ENCODE measurements at regions not wholly inside any gene's neighbourhood (a gene's known extent, or its start where the extent isn't known, plus 50 kb on each side); places are given as distances from the start of the nearest gene placed in this dataset.

DNA sequence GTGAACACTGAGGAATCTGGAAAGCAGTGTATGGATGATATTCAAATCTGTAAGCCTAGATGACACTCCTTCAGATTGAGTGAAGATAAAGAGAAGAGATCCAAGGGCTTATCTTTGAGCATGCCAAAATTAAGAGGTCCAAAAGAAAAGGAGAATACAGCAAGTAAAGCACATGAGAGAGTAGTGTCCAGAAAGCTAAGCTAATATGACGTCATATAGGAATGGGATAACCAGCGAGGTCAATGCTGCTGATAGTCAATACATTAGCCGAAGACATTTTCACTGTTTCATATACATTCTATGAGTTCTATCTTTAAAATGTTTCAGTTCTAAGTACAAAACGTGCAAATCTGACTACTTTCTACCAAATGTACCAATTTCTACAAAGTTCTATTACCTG is 975.8 kb downstream of the TLE4 start:
- DNase-seq (ENCODE audit: missing footprints) (no peak), ATAC-seq (no peak)
- intact Hi-C loops (cut with DNase I): no loop called here

DNA sequence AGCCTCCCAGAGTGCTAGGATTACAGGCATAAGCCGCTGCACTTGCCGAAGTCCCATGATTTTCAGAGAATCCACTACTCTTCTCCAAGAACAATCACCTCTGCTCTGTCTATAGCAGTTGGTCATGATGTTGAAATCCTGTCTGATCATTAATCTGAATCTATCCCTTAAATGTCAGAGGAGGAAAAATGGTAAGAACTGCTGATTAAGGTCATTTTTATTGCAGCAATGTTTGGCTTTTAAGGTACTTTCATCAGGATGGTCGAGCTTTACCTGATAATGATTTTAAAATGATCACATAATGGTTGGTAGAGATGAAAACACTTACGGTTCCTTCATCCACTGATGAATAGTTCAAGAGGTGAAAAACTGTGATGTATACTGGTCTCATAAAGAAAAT is 968.6 kb downstream of the TLE4 start:
- intact Hi-C loops (cut with DNase I): no loop called here
- DNase-seq (ENCODE audit: missing footprints) (no peak), ATAC-seq (no peak)

DNA sequence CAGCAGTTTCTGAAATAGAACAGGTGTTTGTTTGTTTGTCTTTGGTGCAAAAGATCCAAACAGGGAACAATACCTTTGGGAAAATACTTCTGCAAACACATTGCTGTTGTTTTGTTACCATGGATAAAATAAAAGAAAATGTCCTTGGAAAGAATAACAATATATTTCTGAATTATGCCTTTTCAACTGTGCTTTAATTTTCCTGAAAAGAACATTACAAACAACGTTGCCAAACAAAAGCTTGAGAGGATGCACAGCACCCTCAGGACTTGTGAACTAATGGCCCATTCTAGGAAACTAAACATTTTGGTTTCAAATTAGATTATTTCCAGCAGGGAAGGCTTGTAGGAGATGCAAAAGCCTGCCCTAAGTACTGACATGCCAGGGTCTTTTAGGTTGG is 967.2 kb downstream of the TLE4 start:
- DNase-seq (ENCODE audit: missing footprints) (no peak), ATAC-seq (no peak)
- intact Hi-C loops (cut with DNase I): no loop called here

DNA sequence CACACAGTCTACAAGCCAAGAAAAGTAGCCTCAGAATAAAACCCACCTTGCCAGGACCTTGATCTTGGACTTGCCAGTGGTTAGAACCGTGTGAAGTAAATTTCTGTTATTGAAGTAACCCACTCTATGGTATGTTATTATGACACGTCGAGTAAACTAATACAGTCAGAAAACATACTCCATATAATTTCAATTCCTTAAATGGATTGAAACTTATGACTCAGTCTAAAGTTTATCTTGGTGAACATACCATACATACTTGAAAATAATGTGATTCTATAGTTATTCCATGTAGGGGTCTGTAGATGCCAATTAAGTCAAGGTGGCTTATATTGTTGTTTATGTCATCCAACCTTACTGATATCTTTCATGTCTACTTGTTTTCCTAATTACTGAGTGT is 950.7 kb downstream of the TLE4 start:
- no peak for DNase-seq (ENCODE audit: missing footprints)
- intact Hi-C loops (cut with DNase I): no loop called here
- ATAC-seq: no peak

DNA sequence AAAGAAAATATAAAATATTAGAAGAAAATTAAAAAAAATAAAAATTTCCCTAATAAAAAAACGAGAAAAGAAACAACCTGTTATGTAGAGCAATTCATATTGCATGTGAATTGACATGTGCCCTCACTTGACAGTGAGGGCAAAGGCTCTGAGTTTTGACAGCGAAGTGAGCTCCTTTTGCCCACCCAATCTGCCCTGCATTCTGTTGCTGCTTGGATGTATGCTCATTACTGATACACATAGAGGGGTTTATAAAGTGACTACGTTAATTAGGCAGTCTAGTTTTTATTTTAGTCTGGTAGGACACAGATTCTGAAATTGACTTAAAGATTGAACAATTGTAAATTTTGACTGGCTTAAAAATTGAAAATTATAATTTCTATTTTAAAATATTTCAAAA is 949.4 kb downstream of the TLE4 start:
- DNase-seq (ENCODE audit: missing footprints) (no peak), ATAC-seq (no peak)
- intact Hi-C loops (cut with DNase I): no loop called here

DNA sequence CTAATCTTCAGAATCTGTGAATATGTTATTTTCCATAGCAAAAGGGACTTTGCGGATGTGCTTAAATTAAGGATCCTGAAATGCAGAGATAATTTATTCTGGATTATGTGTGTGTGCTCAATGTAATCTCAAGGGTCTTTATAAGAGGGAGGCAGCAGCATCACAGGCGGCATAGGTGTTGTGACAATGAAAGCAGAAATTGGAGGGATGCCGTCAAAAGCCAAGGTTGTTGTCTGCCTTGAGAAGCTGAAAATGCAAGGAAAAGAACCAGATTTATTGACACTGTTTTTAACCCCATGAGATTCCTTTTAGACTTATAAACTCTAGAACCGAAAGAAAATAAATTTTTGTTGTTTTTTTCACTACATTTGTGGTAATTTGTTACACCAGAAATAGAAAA is 948.5 kb downstream of the TLE4 start:
- ATAC-seq: no peak
- no peak for DNase-seq (ENCODE audit: missing footprints)
- intact Hi-C loops (cut with DNase I): no loop called here

DNA sequence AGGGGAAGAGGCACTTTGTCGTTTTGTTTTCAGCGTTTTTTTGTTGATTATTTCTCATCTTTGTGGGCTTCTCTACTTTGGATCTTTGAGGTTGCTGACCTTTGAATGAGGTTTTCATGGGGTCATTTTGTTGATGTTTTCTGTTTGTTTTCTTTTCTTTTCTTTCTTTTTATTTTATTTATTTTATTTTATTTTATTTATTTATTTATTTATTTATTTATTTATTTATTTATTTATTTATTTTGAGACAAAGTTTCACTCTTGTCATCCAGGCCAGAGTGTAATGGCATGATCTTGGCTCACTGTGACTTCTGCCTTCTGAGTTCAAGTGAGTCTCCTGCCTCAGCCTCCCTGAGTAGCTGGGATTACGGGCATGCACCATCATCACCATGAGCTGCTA is 946.7 kb downstream of the TLE4 start:
- intact Hi-C loops (cut with DNase I): no loop called here
- DNase-seq (ENCODE audit: missing footprints): no peak

DNA sequence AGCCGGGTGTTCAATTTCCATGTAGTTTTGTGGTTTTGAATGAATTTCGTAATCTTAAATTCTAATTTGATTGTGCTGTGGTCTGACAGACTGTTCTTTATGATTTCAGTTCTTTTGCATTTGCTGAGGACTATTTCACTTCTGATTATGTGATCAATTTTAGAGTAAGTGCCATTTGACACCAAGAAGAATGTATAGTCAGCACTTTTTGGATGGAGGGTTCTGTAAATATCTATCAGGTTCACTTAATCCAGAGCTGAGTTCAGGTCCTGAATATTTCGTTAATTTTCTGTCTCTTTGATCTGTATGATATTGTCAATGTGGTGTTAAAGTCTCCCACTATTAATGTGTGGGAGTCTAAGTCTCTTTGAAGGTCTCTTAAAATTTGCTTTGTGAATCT is 944.9 kb downstream of the TLE4 start:
- DNase-seq (ENCODE audit: missing footprints) (no peak), ATAC-seq (no peak)
- intact Hi-C loops (cut with DNase I): no loop called here

More for the DNA sequence above, 946.7 kb downstream of the TLE4 start:
- ATAC-seq: no peak

DNA sequence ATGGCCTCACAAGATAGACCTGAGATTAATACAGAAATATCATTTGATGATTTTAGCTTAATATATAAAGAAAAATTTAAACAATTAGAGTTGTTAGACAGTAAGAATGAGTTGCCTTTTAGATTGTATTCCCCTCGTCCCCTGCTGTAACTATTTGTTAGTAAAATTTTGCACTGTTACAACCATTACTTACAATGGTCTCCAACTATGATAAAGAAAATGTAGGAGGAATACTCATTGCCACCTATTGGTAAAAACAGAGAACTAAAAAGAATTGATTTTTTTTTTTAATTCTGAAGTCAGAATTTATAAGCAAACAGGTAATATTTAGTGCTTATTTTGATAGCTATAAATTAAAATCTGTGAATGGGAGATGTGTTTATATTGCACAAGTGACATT is 937.6 kb downstream of the TLE4 start:
- DNase-seq (ENCODE audit: missing footprints): no peak
- intact Hi-C loops (cut with DNase I): no loop called here
- no peak for ATAC-seq

DNA sequence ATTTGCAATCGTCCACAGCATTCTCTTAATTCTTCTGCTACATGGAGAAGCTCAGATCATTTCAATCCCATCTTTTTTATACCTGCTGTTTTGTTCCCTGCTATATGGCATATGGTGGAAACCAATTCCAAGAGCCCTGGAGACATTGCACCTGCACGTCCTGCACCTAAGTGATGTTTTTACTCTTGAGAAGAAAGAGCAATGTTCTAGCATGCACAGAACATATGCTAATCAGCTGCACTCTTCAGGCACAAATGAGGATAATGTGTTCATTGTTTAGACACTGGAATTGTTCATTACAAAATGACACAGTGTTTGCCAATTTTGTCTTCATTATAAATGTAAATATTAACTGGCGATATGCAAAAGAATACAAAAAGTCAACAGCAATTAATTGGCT is 935.8 kb downstream of the TLE4 start:
- intact Hi-C loops (cut with DNase I): no loop called here

DNA sequence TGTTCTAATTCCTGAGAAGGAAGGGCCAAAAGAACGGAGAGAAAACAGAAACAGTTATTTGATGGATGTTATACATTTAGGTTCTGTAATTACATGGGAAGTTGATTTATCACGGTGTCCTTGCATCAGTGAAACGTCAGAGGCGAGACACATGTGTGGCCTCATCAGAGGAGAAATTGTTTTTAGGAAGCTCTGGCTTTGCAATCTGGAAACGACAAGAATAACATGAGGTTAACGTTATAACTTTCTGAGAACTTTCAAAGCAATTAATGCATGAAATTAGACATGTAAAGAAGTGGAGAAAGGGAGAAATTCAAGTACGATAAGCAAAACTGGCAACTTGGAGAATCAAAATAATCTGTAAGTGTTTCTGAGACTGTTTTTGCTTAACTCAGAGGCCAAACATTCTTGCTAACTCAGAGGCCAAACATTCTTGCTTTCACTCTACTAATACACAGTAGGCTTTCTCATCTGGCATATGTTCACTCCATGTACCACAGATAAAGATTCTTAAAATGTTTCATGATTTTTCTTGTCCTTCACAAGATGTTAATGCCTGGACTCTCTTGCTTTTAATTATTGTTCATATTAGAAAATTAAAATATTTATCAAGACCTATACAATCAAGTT is 933.0 kb downstream of the TLE4 start:
- peak; percentile 64 for ATAC-seq
- DNase-seq (ENCODE audit: missing footprints): no peak
- intact Hi-C loops (cut with DNase I): no loop called here

More for the DNA sequence above, 935.8 kb downstream of the TLE4 start:
- DNase-seq (ENCODE audit: missing footprints) (no peak), ATAC-seq (no peak)

DNA sequence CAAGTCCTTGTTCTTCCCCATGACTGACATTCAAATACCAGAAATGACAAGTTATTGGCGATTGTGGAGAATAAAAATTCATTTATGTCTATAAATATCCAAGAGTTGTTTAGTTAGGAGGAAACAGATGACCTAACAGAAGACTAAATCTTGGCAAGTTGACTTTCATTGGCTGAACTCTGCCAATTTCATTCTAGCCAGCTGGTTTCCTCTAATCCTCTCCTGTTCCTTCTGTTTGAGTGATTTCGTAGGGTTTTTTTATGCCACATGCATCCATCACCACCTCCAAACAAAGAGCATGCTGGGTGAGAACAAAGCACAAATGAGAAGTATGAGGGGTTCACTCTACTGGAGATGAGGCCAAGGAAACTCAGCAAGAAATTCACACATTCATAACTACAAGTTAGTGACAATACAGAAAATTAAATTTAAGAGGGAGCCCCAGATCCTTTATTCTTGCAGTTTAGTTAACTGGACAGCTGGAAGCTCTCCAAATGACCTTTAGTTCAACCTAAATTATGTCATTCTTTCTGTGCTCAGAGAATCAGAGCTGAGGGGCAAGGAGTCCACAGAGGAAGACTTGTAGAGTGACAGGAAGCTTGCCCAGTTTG is 932.0 kb downstream of the TLE4 start:
- ATAC-seq: peak; percentile 81
- intact Hi-C loops (cut with DNase I): no loop called here

DNA sequence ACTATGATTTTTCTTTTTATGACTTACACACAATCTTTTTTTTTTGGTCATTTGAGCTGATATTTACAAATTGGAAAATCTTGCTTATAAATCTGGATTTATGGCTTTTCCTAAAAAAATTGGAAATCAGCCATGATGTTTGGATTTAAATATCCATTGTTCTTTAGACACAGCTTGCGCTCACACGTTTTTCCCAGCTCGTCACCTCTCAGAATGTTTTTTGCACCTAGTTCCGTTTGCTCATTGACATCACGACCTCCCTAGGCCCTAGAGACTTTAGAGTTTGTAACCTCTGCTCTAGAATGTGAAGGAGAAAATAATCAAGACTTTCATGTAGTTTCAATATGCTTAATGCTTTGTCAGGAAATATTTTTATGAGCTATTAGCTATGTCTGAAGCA is 930.5 kb downstream of the TLE4 start:
- DNase-seq (ENCODE audit: missing footprints): no peak
- intact Hi-C loops (cut with DNase I): no loop called here
- ATAC-seq: no peak

More for the DNA sequence above, 932.0 kb downstream of the TLE4 start:
- no peak for DNase-seq (ENCODE audit: missing footprints)

DNA sequence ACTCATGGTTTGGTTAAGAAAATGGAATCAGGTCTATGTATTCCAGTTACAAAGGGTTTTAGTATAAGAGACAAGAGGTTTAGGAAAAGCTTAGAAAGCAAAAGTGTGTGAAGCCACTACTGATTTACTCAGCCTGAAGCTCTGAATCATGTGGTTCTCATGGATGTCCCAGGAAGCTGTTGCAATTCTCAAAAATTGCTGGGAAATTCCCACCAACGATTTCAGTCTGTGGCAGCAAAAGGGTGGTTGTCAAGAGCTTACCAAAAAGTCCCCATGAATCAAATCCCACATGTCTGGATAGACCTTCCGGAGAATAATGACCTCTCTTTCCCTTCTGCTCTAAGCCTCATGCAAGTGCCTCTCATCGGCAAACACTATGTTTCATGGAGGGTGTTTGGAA is 929.9 kb downstream of the TLE4 start:
- intact Hi-C loops (cut with DNase I): no loop called here
- DNase-seq (ENCODE audit: missing footprints) (no peak), ATAC-seq (no peak)

DNA sequence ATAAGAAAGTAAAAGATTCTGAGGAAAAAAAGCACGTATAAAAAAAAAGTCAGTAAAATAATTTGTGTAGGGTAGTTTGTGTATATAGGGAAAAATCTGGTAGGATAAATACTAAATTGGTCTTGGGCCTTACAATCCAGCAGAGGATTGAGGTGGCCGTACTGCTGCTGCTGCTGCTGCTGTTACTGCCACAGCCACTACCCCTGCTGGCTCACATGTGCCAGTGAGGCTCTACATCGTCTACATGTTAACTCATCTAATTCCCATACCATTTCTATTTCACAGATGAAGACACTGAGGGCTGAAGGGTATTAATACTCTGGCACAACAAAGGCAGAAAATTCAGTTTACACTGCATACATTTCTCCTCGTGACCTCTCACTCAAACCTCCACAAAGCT is 928.5 kb downstream of the TLE4 start:
- intact Hi-C loops (cut with DNase I): no loop called here
- no peak for ATAC-seq
- DNase-seq (ENCODE audit: missing footprints): no peak

DNA sequence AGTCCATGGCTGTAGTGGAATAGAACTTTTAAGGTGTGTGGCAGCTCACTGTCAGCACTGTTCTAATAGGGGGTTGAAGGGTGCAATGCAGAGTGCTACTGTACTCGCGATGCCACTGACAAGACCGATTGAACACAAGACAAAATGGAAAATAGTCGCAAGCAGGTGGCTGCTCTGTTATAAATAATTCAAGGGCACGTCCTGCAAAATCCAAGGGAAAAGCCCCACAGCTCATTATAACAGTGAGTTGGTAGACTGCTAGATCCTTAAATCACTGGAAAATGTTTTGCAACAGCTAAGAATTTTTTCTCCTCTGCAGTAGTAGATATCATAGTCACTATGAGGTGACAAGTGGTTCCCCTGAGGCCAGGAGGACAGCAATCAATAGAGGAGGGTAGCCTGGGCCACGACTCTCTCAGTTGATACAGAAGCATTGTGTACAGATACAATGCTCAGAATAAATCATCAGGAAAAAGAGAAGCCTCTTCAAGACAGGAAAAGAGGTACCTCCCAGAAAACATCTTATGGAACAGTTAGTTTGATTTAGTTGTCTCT is 926.3 kb downstream of the TLE4 start:
- peak; percentile 57 for ATAC-seq
- DNase-seq (ENCODE audit: missing footprints): no peak
- intact Hi-C loops (cut with DNase I): no loop called here

DNA sequence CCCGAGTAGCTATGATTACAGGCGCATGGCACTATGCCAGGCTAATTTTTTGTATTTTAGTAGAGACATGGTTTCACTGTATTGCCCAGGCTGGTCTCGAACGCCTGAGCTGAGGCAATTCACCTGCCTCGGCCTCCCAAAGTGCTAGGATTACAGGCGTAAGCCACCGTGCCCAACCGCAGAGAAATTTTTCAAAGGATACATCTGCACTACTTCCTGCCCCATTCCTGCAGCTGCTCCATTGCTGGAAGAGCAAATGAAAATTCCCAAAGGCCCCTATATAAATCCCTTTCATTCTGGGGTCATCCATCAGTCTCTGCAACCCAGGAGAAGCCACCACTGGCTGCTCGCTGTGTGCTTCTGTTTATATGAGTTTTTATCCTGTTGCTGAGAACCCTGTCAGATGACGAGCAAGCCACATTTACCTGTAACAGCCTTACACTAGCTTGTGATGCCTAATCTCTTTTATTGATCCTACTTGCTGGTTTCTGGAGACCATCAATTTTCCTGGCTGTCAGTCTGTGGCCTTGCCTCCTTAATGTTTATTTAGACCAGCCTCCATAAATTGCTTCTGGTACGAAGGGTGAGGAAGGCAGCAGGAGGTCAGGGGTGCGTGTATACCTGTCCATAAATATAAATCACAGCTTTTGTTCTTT is 925.3 kb downstream of the TLE4 start:
- DNase-seq (ENCODE audit: missing footprints): no peak
- ATAC-seq: no peak
- intact Hi-C loops (cut with DNase I): no loop called here

DNA sequence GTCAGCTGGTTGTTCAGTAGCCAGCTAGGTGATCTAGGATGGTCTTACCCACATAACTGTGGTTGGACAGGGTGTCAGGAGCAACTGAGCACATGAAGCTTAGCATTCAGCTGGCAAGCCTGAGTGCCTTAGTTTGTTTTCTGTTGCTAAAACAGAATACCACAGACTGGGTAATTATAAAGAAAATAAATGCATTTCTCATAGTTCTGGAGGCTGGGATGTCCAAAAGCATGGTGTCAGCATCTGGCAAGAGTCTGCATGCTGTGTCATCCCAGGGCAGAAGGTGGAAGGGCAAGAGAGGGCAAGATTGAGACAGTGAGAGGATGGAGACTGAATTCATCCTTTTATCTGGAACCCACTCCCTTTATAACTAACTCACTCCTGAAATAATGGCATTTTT is 921.5 kb downstream of the TLE4 start:
- ATAC-seq (no peak), DNase-seq (ENCODE audit: missing footprints) (no peak)
- intact Hi-C loops (cut with DNase I): no loop called here

DNA sequence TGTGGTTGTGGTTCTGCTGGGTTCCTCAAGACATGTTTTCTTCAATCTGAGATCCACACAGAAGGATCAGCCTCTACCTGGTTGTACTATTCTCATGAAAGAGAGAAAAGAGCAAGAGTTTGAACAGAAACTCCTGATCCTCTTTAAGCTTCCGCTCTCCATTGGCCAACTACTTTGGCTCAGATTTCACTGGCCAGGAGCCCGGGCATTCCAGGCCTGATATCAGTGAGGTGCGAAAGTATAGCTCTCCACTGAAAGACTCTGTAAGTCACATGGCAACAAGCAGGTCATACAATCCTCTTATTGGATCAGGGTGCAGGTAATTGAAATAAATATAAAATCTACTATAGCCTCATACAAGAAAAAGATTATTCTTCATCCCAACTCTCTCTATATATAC is 920.5 kb downstream of the TLE4 start:
- intact Hi-C loops (cut with DNase I): no loop called here
- DNase-seq (ENCODE audit: missing footprints) (no peak), ATAC-seq (peak; percentile 71)

DNA sequence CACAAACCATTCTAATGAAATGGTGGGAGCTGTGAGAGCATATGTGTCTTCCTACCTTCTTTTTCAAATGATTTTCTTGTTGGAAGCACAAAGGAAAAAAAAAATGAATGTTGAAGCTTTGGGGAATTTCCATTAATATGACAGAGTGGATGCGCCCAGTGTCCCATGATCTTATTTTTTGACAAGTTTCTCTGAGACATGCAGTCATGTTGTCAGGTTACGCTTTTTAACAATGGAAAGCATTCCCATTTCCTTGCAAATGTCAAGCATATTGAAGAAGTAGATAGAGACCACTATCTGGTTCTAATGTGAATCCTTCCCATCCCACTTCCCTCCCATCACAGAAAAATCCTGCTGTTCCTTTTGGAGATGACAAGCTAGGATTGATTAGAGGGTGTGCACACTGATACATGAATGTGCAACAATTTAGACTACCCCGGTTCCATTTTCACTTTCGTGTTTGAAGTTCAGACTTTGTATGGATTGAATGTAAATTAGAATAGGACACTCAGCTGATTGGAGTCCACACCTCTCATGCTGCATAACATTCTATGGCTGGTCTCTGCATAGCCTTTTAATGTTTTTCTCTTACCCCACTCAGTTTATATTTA is 919.4 kb downstream of the TLE4 start:
- no peak for DNase-seq (ENCODE audit: missing footprints)
- intact Hi-C loops (cut with DNase I): no loop called here
- ATAC-seq: no peak
